ENCODE measurements at regions not wholly inside any gene's neighbourhood (a gene's known extent, or its start where the extent isn't known, plus 50 kb on each side); places are given as distances from the start of the nearest gene placed in this dataset.

GRCh38 chr2:22530131-22530530, 854.8 kb upstream of the KLHL29 start:
- TF ChIP-seq PRDM15 (CRISPR knock-in tag; IDR thresholded peaks at IDR 0.05), result no peak
- TF ChIP-seq CTCF (IDR thresholded peaks at IDR 0.05), result no peak
- TF ChIP-seq FOXJ3 (CRISPR knock-in tag; IDR thresholded peaks at IDR 0.05; ENCODE audit: borderline replicate concordance), result no peak
- no peak for TF ChIP-seq SMAD3 (CRISPR knock-in tag; IDR thresholded peaks at IDR 0.05; ENCODE audit: borderline replicate concordance)
- TF ChIP-seq MAX (CRISPR knock-in tag; IDR thresholded peaks at IDR 0.05), result no peak
- TF ChIP-seq STAT6 (CRISPR knock-in tag; conservative IDR thresholded peaks at IDR 0.05; ENCODE audit: low read depth), result no peak
- TF ChIP-seq ESRRA (CRISPR knock-in tag; IDR thresholded peaks at IDR 0.05; ENCODE audit: borderline replicate concordance), result no peak
- TF ChIP-seq E2F5 (CRISPR knock-in tag; IDR thresholded peaks at IDR 0.05), result no peak
- TF ChIP-seq ZNF232 (CRISPR knock-in tag; IDR thresholded peaks at IDR 0.05), result no peak
- TF ChIP-seq ZNF423 (CRISPR knock-in tag; IDR thresholded peaks at IDR 0.05), result no peak
- TF ChIP-seq, protein P1, sequence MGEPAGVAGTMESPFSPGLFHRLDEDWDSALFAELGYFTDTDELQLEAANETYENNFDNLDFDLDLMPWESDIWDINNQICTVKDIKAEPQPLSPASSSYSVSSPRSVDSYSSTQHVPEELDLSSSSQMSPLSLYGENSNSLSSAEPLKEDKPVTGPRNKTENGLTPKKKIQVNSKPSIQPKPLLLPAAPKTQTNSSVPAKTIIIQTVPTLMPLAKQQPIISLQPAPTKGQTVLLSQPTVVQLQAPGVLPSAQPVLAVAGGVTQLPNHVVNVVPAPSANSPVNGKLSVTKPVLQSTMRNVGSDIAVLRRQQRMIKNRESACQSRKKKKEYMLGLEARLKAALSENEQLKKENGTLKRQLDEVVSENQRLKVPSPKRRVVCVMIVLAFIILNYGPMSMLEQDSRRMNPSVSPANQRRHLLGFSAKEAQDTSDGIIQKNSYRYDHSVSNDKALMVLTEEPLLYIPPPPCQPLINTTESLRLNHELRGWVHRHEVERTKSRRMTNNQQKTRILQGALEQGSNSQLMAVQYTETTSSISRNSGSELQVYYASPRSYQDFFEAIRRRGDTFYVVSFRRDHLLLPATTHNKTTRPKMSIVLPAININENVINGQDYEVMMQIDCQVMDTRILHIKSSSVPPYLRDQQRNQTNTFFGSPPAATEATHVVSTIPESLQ (CRISPR knock-in tag; IDR thresholded peaks at IDR 0.05), result no peak
- TF ChIP-seq NR2C2 (CRISPR knock-in tag; IDR thresholded peaks at IDR 0.05), result no peak

All from WTC11 (cell line).